ENCODE measurements at regions not wholly inside any gene's neighbourhood (a gene's known extent, or its start where the extent isn't known, plus 50 kb on each side); places are given as distances from the start of the nearest gene placed in this dataset.
"Not testable (repeated sequence)": the region's sequence is repeated elsewhere in the genome, so short reads cannot be mapped to it uniquely, and the experiment has no call there.

- no peak for DNase-seq
Observed at GRCh38 chr12:97005174-97005573, 98.1 kb downstream of the NEDD1 start.

- DNase-seq = no peak
Observed at GRCh38 chr12:97005646-97006045, 98.6 kb downstream of the NEDD1 start.

- DNase-seq = no peak
Observed at GRCh38 chr12:97006585-97006984, 99.5 kb downstream of the NEDD1 start.

DNA sequence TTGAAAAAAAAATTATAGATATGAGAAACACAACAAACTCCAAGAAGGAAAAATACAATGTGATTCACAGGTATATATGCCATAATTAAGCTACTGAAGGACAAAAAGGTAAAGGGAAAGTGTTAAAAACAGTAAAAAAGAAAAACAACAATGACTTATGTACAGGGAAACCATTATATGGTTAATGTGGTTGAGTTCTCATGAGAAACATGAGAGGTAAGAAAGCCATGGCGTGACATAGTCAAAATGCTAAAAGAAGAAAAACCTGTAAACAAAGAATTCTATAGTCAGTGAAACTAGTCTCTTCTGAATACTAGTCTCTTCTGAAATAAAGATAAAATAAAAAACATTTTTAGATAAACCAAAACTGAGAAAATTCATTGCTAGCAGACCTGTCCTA is 109.1 kb downstream of the NEDD1 start:
- DNase-seq = no peak

DNA sequence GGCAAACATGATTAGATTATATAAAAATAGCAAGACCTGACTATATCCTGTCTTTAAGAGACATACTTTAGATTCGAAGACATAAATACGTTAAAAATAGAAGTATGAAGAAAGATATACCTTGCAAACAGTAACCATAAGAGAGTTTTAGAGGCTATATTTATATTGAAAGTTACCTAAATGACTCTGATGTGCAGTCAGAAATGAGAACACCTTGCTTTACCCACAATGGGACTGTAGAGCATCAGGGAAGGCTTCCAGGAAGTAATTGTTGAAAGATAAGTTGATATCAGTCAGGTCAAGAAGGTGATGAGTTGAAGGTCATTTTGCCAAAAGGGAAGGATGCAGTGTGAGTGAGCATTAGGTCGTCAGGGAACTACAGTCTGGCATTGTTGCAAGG is 110.2 kb downstream of the NEDD1 start:
- DNase-seq = no peak

DNA sequence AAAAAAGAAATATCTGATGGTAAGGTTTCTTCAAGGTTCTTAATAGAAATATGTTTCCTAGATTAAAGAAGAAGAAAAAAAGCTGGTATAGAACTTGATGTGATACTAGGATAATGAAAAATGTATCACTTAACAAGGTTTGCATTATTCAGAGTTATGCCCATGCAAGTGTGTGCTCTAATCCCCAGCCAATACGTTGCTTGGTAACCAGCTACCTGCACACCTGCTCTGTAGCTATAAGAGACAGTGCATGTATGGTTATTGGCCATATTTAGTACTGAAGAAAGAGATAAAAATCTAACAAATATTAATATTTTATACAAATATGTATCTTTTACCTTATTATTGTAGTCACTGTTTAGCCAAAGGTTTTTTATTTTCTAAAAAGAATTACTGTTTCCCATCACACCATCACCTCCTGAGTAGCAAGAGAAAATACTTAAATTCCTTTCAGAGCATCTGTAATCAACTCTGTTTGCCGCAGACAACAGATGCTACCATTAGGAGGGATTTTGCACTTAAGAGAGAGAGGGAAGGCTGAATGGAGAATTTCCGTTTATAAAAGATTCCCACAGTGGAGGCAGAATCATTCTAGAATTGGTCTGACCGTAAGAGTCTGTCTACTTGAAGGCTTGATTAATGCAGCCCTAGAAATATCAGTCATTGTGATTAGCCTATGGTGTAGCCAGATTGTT is 115.6 kb downstream of the NEDD1 start:
- DNase-seq = no peak

DNA sequence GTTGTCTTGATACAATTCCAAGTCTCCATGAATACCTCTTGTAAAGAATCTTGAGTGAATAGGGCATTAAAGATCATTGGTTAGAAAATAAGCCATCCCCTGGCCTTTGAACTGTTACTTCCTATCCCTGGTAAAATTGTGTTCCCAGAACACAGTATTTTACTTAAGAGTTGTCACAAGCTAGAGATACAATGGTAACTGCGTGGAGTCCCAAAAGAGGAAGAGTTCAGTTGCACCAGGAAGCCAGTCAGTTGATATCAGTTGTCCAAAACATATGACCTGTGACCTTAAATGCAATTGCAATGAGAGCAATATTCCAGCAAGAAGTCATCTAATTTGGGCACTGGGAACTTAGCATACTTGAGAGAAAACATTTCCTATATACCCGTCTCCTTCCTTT is 117.3 kb downstream of the NEDD1 start:
- DNase-seq = no peak

DNA sequence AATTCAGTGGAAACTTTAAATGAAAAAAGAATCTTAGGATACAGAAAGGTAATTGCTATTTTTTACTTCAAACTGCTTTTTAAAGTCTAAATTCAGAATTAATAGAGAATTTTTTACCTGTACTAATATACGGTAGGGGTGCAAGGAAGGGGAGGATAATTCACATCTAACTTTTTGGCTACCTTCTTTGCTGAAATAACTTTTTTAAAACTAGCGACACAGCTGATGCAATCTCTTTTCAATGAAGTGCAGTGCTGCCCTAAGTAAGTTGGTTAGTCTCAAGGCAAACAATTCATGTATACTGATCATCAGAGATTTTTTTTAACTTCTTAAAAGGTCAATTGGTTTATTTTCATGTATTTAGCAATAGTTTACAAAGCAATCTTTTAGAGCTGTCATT is 119.8 kb downstream of the NEDD1 start:
- no peak for DNase-seq

- no peak for DNase-seq
Observed at GRCh38 chr12:97027482-97027881, 120.4 kb downstream of the NEDD1 start.

DNA sequence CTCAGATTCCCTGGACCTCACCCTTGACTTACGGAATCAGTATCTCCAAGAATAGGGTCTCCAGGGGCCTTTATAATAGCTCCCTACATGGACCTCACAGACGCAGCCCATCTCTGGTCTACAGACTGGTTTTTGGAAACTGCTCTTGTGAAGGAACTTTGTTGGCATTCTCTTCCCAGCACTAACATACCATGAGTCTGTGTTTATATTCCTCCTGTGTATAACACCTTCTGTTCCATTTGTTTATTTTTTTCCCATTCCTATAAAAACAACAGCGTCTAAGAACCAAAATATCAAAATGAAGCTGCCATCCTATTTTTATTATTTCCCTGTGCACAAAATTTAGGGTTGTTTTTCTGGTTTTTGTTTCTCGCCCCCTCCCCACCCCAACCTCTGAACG is 131.1 kb downstream of the NEDD1 start:
- DNase-seq = no peak

GRCh38 chr12:97038834-97039233 is 131.8 kb downstream of the NEDD1 start:
- peak; percentile 0 for DNase-seq

- no peak for DNase-seq
Observed at GRCh38 chr12:97046901-97047300, 139.8 kb downstream of the NEDD1 start.

GRCh38 chr12:97047361-97047760 is 140.3 kb downstream of the NEDD1 start:
- DNase-seq = no peak

DNA sequence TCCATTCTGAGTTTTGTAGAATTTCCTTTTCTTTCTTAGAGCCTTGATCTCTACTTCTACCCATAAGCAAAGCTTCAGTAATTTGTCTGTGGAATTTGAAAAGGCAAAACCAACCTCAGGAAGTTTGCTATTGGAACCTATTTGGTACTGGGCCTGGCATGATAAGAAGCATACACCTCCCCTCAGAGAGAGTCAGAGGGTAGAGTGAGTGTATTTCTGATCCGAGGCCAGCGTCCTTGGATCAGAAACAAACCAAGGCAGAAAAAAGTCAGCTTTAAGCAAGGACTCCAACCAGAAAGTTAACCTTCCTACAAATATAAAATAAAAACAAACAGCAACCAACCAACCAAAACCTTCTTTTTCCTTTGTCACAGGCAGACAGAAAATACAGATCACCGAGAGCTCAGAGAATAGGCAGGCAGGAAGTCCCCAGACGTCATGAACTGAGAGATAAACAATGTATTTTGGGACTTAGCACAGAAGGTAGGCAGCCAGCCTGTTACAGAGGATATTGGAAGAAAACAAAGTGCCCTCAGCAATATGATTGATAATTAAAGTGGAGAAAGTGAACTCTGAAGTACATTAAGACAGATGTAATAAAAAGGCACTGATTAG is 141.5 kb downstream of the NEDD1 start:
- no peak for DNase-seq

DNA sequence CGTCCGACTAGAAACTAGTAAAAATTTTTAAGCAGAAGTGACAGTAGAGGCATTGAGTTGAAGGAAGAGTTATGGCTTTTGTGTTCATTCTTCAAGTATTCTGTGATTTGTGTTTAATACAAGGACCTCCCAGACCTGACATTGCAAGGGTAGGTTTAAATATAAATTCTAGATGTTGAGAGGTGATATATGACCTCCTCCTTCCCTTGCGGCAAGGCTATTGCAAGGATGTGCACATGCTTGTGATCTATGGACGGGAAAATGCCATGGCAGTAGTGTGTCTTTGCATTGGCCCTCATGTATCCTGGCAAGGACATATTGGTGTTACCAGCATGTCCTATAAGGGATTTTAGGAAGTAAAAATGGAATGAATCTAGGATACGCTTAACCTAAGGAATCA is 143.5 kb downstream of the NEDD1 start:
- DNase-seq = no peak

GRCh38 chr12:97051341-97051740 is 144.3 kb downstream of the NEDD1 start:
- no peak for DNase-seq

DNA sequence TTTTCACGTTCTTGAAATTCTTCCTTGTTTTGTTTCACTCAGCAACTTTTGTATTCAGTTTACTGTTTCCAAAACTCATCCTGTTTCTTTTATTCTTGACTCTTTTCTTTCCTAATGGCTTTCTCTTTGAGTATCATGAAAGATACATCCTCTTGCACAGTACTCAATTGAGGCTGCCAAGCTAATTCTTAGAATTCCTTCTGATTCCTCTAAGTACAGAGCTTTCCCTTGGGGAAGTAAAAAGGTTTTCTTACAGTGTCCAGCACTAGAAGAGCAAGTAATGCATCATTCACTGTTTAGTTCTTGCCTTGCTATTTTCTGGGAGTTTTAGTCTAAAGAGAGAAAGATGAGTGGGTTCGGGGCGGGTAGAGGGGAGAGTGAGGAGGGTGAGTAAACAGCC is 154.1 kb downstream of the NEDD1 start:
- no peak for DNase-seq

DNA sequence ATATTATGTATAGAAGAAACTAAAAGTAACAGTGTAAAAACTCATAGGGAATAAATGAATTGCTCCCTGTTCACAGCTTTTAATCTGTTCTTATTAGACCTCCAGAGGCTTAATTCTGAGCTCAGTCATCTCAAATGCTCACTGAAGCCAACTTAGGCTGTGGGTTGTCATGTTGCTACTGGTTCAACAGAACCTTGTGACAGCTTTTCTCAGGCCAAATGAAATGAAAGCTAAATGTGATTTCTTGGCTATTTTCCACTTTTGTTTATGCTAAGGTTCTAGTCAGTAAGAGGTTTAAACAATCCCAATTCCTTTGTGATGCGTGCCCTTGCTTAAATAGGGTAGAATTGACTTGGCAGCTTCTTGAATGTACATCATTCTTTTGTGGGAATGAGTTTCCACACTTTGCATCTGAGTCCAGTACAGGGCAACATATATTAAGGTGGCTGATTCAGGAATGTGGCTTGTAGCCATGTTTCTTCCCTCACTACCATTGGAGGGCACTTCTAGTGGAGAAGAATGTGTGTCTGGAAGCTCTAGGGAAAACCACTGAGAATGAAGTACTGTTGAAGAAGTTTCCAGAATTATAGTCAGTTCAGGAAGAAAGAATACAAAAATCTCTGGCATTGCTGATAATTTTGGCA is 156.4 kb downstream of the NEDD1 start:
- no peak for DNase-seq

DNA sequence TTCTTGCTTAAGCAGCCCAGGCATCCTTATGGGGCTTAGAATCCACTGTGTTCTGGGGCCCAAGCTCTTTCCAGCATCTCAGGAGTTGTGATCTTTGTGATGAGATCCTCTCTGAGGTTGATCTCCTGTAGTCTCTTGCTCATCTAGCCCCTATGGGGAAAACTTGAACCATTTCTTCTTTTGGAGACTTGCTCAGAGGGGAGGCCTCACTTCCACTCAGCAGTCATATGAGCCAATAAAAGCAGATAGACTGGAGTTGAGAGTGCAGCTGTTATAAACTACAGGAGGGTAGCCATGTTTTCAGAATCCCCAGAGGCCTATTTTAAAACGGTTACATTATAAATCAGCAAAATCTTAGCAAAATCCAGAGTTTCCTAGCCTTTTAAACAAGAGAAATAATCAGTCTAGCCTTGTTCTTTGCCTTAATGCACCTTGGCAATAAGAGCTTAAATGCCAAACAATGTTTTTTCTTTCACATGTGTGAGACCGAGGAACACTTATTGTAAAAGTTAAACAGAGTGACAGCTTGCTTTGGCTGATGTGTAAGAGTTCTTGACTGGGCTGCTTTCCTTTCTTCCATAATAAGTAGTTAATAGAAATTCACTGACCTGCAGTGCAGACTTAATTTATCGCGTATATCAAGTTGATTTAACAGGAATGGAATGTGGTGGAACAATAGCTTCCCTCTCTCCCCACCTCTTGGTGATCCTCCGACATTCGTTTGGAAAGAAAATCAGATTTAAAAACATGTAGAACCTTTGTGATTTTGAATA is 168.3 kb downstream of the NEDD1 start:
- no peak for DNase-seq

DNA sequence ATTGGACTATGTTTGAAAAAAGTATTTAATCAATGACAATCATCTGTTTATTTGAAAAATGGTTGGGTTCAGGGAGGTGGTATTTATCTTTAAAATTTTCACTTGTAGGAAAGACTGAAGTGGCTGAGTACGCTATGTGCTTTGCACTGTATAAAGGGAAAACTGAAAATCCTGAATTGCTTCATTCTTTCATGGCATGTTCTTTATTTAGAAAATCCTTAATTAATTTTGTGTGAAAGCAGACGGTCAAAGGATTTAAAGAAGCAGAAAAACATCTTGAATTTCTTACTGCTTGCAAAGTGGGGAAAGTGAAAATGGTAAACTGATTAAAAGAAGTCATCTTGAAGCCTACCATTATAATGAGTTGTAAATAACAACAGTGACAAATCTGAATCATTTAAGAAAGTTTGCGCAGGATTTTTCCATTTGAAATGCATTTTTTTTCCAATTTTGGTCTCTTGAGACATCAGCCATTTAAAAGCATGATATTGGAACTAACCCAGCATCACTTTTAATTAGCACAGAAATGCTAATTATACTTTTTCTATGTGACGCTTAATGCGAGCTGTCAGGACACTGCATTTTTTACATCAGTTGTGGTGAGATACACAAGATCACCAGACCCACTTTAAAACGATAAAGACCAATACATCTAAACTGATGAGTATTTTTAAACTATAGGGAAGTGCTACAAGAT is 169.0 kb downstream of the NEDD1 start:
- no peak for DNase-seq

DNA sequence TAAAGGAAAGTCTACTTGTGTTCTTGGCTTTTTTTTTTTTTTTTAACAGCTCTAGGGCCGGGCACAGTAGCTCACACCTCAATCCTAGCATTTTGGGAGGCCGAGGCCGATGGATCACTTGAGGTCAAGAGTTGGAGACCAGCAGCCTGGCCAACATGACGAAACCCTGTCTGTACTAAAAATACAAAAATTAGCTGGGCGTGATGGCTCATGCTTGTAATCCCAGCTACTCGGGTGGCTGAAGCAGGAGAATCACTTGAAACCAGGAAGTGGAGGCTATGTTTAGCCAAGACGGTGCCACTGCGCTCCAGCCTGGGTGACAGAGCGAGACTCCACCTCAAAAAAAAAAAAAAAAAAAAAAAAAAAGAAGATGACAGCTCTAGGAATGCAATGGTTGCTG is 169.9 kb downstream of the NEDD1 start:
- DNase-seq = not testable (repeated sequence)

DNA sequence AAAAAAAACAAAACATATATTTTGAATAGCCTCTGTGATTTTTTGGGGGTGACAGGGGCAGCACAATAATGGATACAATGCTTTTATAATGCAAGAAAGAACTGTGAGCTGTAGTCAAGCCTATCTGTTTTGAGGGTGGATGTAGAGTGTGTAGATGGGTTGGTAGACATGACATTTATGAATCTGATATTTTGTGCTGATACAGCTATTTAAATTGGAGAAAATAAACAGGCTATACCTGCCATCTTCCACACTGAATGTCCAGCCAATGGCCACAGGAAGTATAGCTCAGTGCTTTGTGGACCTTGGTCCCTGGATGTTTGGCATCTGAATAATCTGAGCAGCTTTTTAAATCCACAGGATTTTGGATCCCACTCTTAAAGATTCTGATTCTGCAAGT is 175.0 kb downstream of the NEDD1 start:
- no peak for DNase-seq

- no peak for DNase-seq
Observed at GRCh38 chr12:97093187-97093683, 186.2 kb downstream of the NEDD1 start.
